Smooth muscle cell (in vitro differentiated cells): ENCODE measurements at regions not wholly inside any gene's neighbourhood (a gene's known extent, or its start where the extent isn't known, plus 50 kb on each side); places are given as distances from the start of the nearest gene placed in this dataset.

ENCODE experiments used
- DNase-seq: peaks from one replicate; lab custom pipeline; 2025; ENCODE audit not compliant: unreplicated experiment; lab: John Stamatoyannopoulos, UW
- H2AFZ ChIP-seq: fragments of 200-600 bp; sonication (generic); 2 replicates; pipeline ENCODE4 v1.6.0; 2016; ENCODE audit warnings: antibody characterized with exemption, low read depth, mild to moderate bottlenecking
- H3F3A ChIP-seq: fragments of 200-600 bp; sonication (generic); 2 replicates; pipeline ENCODE4 v1.6.0; 2017; ENCODE audit warnings: antibody characterized with exemption, low read depth
- H3K27ac ChIP-seq: fragments of 200-600 bp; sonication (generic); 2 replicates; pipeline ENCODE4 v1.5.1; 2016; ENCODE audit warnings: low read depth, mild to moderate bottlenecking
- H3K27me3 ChIP-seq: fragments of 200-600 bp; sonication (generic); 2 replicates; pipeline ENCODE4 v1.6.1; 2016; ENCODE audit warnings: low read depth, mild to moderate bottlenecking
- H3K36me3 ChIP-seq: fragments of 200-600 bp; sonication (generic); 2 replicates; pipeline ENCODE4 v1.5.1; 2016; ENCODE audit warnings: low read depth
- H3K4me1 ChIP-seq: fragments of 200-600 bp; sonication (generic); 2 replicates; pipeline ENCODE4 v1.5.1; 2016; ENCODE audit warnings: low read depth
- H3K4me2 ChIP-seq: fragments of 200-600 bp; sonication (generic); 2 replicates; pipeline ENCODE4 v1.6.0; 2016; ENCODE audit warnings: mild to moderate bottlenecking
- H3K4me3 ChIP-seq: fragments of 200-600 bp; sonication (generic); 2 replicates; pipeline ENCODE4 v1.5.1; 2016; ENCODE audit warnings: mild to moderate bottlenecking
- H3K79me2 ChIP-seq: fragments of 200-600 bp; sonication (generic); 2 replicates; pipeline ENCODE4 v1.6.0; 2016; ENCODE audit warnings: low read depth, mild to moderate bottlenecking
- H3K9ac ChIP-seq: fragments of 200-600 bp; sonication (generic); 2 replicates; pipeline ENCODE4 v1.6.0; 2016; ENCODE audit warnings: low read depth
- H3K9me3 ChIP-seq: fragments of 200-600 bp; sonication (generic); replicated peaks from 2 replicates; pipeline ENCODE4 v1.5.1; 2016; ENCODE audit warnings: low read depth
- H4K20me1 ChIP-seq: fragments of 200-600 bp; sonication (generic); 2 replicates; pipeline ENCODE4 v1.6.0; 2016; ENCODE audit warnings: low read depth
- WGBS: methylation state at CpG from one replicate; pipeline ENCODE4 v1.1.7; 2016; ENCODE audit warnings: low lambda C conversion rate; 5-methylcytosine and 5-hydroxymethylcytosine counted together
- TF ChIP-seq, protein P1 (sequence below): fragments of 200-600 bp; sonication (generic); IDR thresholded peaks from 2 replicates; pipeline ENCODE4 v1.5.1; 2017; ENCODE audit warnings: borderline replicate concordance, mild to moderate bottlenecking, antibody characterized with exemption; ENCODE audit not compliant: insufficient read depth, poor library complexity, severe bottlenecking

DNA sequence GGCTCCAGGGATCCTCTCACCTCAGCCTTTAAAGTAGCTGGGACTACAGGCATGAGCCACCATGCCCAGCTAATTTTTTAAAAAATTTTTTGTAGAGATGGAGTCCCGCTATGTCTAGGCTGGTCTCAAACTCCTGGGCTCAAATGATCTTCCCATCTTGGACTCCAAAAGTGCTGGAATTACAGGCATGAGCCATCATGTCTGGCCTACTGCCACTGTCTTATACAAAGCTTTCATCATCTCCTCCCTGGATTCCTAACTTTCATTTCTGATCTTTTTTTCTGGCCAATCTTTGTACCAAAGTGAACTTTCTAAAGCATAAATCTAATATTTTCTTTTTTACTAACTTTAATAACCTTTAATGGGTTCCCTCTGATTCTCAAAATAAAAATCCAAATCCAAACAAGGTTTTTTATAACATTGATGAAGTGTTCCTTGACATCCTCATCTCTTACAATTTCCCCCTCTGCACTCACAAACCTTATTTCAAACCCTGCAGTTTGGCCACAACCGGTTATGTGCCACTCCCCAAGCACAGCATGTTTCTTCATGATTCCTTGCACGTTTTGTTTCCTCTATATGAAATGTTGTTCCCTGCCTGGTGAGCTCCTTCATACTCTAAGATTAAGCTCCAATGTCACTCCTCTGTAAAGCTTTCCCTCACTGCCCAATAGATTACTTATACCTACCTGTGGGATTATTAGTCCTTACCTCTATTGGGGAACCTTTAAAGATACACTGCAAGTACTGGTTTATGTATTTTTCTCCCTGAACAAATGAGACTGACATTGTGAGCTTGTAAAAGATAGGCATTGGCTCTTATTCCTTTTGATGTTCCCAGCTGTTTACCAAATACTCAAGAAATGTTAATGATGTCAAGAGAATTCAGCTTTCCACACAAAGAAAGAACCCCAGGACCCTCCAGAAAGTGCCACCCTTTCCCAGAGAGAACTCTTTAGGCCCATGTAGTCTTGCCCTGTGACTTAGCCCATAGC is 101.7 kb downstream of the HOXA1 start:
- Histone ChIP-seq H2AFZ (no peak overlapping the region), H3K79me2 (no peaks in the 10 kb centered on the region), H3K36me3 (no peaks in the 10 kb centered on the region), H3K27me3 (no peaks in the 10 kb centered on the region), H3K9ac (no peak overlapping the region), H3K9me3 (no peaks in the 10 kb centered on the region), H3K27ac (no peak overlapping the region), H3K4me2 (no peak overlapping the region), H4K20me1 (no peaks in the 10 kb centered on the region), H3K4me1 (peaks cover 3% of the 10 kb centered on the region), H3F3A (no peaks in the 10 kb centered on the region), H3K4me3 (no peak overlapping the region)
- WGBS: 79% methylated on average over 3 of the region's 3 CpGs
- no peak for DNase-seq
- TF ChIP-seq, protein P1, sequence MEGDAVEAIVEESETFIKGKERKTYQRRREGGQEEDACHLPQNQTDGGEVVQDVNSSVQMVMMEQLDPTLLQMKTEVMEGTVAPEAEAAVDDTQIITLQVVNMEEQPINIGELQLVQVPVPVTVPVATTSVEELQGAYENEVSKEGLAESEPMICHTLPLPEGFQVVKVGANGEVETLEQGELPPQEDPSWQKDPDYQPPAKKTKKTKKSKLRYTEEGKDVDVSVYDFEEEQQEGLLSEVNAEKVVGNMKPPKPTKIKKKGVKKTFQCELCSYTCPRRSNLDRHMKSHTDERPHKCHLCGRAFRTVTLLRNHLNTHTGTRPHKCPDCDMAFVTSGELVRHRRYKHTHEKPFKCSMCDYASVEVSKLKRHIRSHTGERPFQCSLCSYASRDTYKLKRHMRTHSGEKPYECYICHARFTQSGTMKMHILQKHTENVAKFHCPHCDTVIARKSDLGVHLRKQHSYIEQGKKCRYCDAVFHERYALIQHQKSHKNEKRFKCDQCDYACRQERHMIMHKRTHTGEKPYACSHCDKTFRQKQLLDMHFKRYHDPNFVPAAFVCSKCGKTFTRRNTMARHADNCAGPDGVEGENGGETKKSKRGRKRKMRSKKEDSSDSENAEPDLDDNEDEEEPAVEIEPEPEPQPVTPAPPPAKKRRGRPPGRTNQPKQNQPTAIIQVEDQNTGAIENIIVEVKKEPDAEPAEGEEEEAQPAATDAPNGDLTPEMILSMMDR: no peak

- H4K20me1 ChIP-seq: no peaks in the 10 kb centered on the region
- H3K79me2 ChIP-seq: no peaks in the 10 kb centered on the region
- TF ChIP-seq, protein P1: no peak
- H3K9ac ChIP-seq: no peak overlapping the region
- 80% methylated on average over 7 of the region's 7 CpGs for WGBS
- no peaks in the 10 kb centered on the region for H3F3A ChIP-seq
- no peak for DNase-seq
- H3K27ac ChIP-seq: no peak overlapping the region
- H3K27me3 ChIP-seq: no peaks in the 10 kb centered on the region
- H3K4me2 ChIP-seq: no peak overlapping the region
- peaks cover 3% of the 10 kb centered on the region for H3K4me1 ChIP-seq
- H3K9me3 ChIP-seq: no peaks in the 10 kb centered on the region
- H2AFZ ChIP-seq: no peak overlapping the region
- H3K36me3 ChIP-seq: no peaks in the 10 kb centered on the region
- no peak overlapping the region for H3K4me3 ChIP-seq
These were observed 103.1 kb downstream of the HOXA1 start for GRCh38 chr7:26992670-26993069.

GRCh38 chr7:26991796-26992195 is 104.0 kb downstream of the HOXA1 start:
- H3K4me2 ChIP-seq: no peak overlapping the region
- TF ChIP-seq, protein P1: no peak
- H4K20me1 ChIP-seq: no peaks in the 10 kb centered on the region
- H3K9ac ChIP-seq: no peak overlapping the region
- H2AFZ ChIP-seq: no peak overlapping the region
- H3F3A ChIP-seq: no peaks in the 10 kb centered on the region
- H3K27ac ChIP-seq: no peak overlapping the region
- peaks cover 3% of the 10 kb centered on the region for H3K4me1 ChIP-seq
- H3K79me2 ChIP-seq: no peaks in the 10 kb centered on the region
- no peaks in the 10 kb centered on the region for H3K36me3 ChIP-seq
- no peak overlapping the region for H3K4me3 ChIP-seq
- DNase-seq: no peak
- H3K27me3 ChIP-seq: no peaks in the 10 kb centered on the region
- H3K9me3 ChIP-seq: no peaks in the 10 kb centered on the region
- WGBS: 82% methylated on average over 6 of the region's 6 CpGs
